Muscle of leg (tissue), 3 donors: ENCODE measurements at regions not wholly inside any gene's neighbourhood (a gene's known extent, or its start where the extent isn't known, plus 50 kb on each side); places are given as distances from the start of the nearest gene placed in this dataset.
"Not testable (repeated sequence)": the region's sequence is repeated elsewhere in the genome, so short reads cannot be mapped to it uniquely, and the experiment has no call there.

Source experiments
- DNase-seq: peaks from one replicate; pipeline ENCODE4 v3.0.0; 2013
- H3K27ac ChIP-seq: one replicate; pipeline ENCODE4 v1.5.1; 2013; ENCODE audit warnings: mild to moderate bottlenecking, low read length, control low read depth
- H3K27me3 ChIP-seq: one replicate; pipeline ENCODE4 v1.6.1; 2013; ENCODE audit warnings: low read length; ENCODE audit not compliant: control insufficient read depth, insufficient read depth
- H3K36me3 ChIP-seq: one replicate; pipeline ENCODE4 v1.6.1; 2013; ENCODE audit warnings: low read length; ENCODE audit not compliant: control insufficient read depth, insufficient read depth
- H3K4me1 ChIP-seq: one replicate; pipeline ENCODE4 v1.6.1; 2013; ENCODE audit warnings: low read length; ENCODE audit not compliant: control insufficient read depth, insufficient read depth
- H3K4me3 ChIP-seq: one replicate; pipeline ENCODE4 v1.5.1; 2013; ENCODE audit warnings: low read length, control low read depth
- H3K9me3 ChIP-seq: replicated peaks from 2 replicates; pipeline ENCODE4 v1.6.1; 2013; ENCODE audit warnings: low read depth, low read length; ENCODE audit not compliant: control insufficient read depth
- WGBS: methylation state at CpG from one replicate; pipeline ENCODE4 v1.1.5; 2013; ENCODE audit warnings: missing lambda C conversion rate; ENCODE audit not compliant: insufficient coverage; 5-methylcytosine and 5-hydroxymethylcytosine counted together

DNA sequence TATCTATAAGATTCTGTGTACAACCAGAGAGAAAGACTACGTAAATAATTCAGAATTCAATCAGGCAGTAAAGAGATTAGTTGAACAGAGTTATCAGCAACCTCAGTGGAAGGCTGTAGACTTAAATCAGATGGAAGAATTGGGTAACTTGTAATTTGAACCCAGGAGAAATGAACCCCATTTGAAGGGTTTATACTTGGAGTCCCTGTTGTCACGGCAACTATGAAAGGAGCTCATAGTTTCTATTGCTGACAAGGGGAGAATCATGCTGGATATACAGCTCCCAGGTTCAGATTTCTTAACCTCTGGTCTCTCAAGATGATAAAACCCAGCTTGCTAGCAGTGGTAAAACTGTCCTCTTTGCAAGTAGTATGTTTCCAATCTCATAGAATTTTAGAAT is 54.4 kb upstream of the BMP4 start:
- H3K27me3 ChIP-seq, result no peaks in the 10 kb centered on the region
- no peaks in the 10 kb centered on the region for H3K9me3 ChIP-seq
- DNase-seq, result no peak
- H3K36me3 ChIP-seq, result no peaks in the 10 kb centered on the region
- no peaks in the 10 kb centered on the region for H3K4me1 ChIP-seq
- WGBS, result 50% methylated on average over 2 of the region's 2 CpGs
- H3K27ac ChIP-seq, result no peak overlapping the region
- no peak overlapping the region for H3K4me3 ChIP-seq

DNA sequence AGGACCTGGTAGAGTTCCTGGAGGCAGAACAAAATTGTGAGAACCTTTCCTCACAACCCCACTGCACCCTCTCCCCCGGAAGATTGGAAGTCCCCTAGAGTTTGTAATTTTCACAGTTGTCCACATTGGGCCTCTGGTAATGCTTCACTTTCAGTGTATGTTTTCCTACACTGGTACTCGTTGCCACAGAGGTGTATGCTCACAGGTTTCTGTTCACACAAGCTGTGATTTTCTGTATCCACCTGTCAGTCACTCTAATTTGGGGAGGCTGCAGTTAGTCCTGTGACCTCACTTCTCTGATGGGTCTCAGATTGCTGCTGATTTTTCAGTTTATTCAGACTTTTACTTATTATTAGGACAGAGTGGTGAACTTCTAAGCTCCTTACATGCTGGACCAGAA is 66.4 kb upstream of the BMP4 start:
- Histone ChIP-seq H3K4me3 (no peak overlapping the region), H3K9me3 (no peaks in the 10 kb centered on the region), H3K27me3 (no peaks in the 10 kb centered on the region), H3K27ac (no peak overlapping the region), H3K36me3 (no peaks in the 10 kb centered on the region), H3K4me1 (no peaks in the 10 kb centered on the region)
- WGBS, result no CpG with 5 or more reads among the region's 2 CpGs
- DNase-seq, result no peak

DNA sequence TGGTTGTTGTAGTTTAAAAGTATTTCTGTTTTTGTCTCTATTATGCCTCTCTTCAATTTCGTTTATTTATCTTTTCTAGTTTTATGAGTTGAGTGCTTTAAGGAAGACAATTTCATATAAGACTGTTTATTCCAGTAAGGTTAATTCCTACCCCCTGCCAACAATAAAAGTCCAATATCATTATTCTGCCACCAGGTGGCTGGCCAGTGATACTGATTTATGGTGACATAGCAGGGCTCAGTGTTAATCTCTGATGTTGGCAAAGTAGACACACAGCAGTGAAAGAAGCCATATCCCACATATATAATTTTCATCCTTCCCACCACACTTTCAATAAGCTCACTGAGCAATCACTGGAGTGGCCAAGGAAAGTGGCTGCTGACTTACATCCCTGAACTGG is 69.0 kb upstream of the BMP4 start:
- H3K9me3 ChIP-seq, result no peaks in the 10 kb centered on the region
- DNase-seq, result no peak
- H3K36me3 ChIP-seq, result no peaks in the 10 kb centered on the region
- WGBS, result no CpG with 5 or more reads among the region's 1 CpG
- no peaks in the 10 kb centered on the region for H3K27me3 ChIP-seq
- H3K4me1 ChIP-seq, result no peaks in the 10 kb centered on the region
- no peak overlapping the region for H3K4me3 ChIP-seq
- H3K27ac ChIP-seq, result no peak overlapping the region

- no CpG with 5 or more reads among the region's 2 CpGs for WGBS
- no peak for DNase-seq
- H3K9me3 ChIP-seq, result no peaks in the 10 kb centered on the region
- no peaks in the 10 kb centered on the region for H3K36me3 ChIP-seq
- no peaks in the 10 kb centered on the region for H3K27me3 ChIP-seq
- no peak overlapping the region for H3K27ac ChIP-seq
- no peaks in the 10 kb centered on the region for H3K4me1 ChIP-seq
- no peak overlapping the region for H3K4me3 ChIP-seq
These were observed 70.0 kb upstream of the BMP4 start for GRCh38 chr14:54026671-54027070.

- not testable (repeated sequence) for H3K9me3 ChIP-seq, DNase-seq, H3K4me1 ChIP-seq, H3K27ac ChIP-seq, H3K36me3 ChIP-seq, H3K27me3 ChIP-seq, H3K4me3 ChIP-seq
- WGBS, result no CpG with 5 or more reads among the region's 1 CpG
These were observed 74.4 kb upstream of the BMP4 start for GRCh38 chr14:54030996-54031395.

DNA sequence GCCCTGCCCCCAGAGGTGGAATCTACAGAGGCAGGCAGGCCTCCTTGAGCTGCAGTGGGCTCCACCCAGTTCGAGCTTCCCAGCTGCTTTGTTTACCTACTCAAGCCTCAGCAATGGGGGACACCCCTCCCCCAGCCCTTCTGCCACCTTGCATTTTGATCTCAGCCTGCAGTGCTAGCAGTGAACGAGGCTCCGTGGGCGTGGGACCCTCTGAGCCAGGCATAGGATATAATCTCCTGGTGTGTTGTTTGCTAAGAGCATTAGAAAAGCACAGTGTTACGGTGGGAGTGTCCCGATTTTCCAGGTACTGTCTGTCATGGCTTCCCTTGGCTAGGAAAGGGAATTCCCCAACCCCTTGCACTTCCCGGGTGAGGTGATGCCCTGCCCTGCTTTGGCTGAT is 76.7 kb upstream of the BMP4 start:
- not testable (repeated sequence) for H3K36me3 ChIP-seq, H3K27me3 ChIP-seq, H3K4me3 ChIP-seq, H3K4me1 ChIP-seq, H3K9me3 ChIP-seq, H3K27ac ChIP-seq, DNase-seq
- WGBS, result 86% methylated on average over 7 of the region's 7 CpGs

GRCh38 chr14:54038724-54039123 is 82.1 kb upstream of the BMP4 start:
- H3K27ac ChIP-seq, result no peak overlapping the region
- H3K4me1 ChIP-seq, result no peaks in the 10 kb centered on the region
- no CpG with 5 or more reads among the region's 1 CpG for WGBS
- H3K9me3 ChIP-seq, result peaks cover 3% of the 10 kb centered on the region
- H3K36me3 ChIP-seq, result no peaks in the 10 kb centered on the region
- DNase-seq, result no peak
- H3K4me3 ChIP-seq, result no peak overlapping the region
- H3K27me3 ChIP-seq, result no peaks in the 10 kb centered on the region

GRCh38 chr14:54039311-54039710 is 82.7 kb upstream of the BMP4 start:
- no peak for DNase-seq
- Histone ChIP-seq H3K27ac (no peak overlapping the region), H3K4me3 (no peak overlapping the region), H3K4me1 (no peaks in the 10 kb centered on the region), H3K27me3 (no peaks in the 10 kb centered on the region), H3K36me3 (no peaks in the 10 kb centered on the region), H3K9me3 (peaks cover 3% of the 10 kb centered on the region)
- WGBS, result 13% methylated on average over 1 of the region's 2 CpGs

- no peaks in the 10 kb centered on the region for H3K9me3 ChIP-seq
- H3K27me3 ChIP-seq, result no peaks in the 10 kb centered on the region
- no peak overlapping the region for H3K27ac ChIP-seq
- no peaks in the 10 kb centered on the region for H3K4me1 ChIP-seq
- H3K36me3 ChIP-seq, result no peaks in the 10 kb centered on the region
- no peak for DNase-seq
- H3K4me3 ChIP-seq, result no peak overlapping the region
These were observed 84.2 kb upstream of the BMP4 start for GRCh38 chr14:54040846-54041245.

- H3K27me3 ChIP-seq, result no peaks in the 10 kb centered on the region
- H3K4me3 ChIP-seq, result no peak overlapping the region
- H3K9me3 ChIP-seq, result no peaks in the 10 kb centered on the region
- H3K36me3 ChIP-seq, result no peaks in the 10 kb centered on the region
- DNase-seq, result no peak
- no CpG with 5 or more reads among the region's 3 CpGs for WGBS
- H3K27ac ChIP-seq, result no peak overlapping the region
- no peaks in the 10 kb centered on the region for H3K4me1 ChIP-seq
These were observed 89.6 kb upstream of the BMP4 start for GRCh38 chr14:54046250-54046649.

- H3K9me3 ChIP-seq, result no peaks in the 10 kb centered on the region
- no peaks in the 10 kb centered on the region for H3K36me3 ChIP-seq
- no peak overlapping the region for H3K4me3 ChIP-seq
- WGBS, result no CpG with 5 or more reads among the region's 5 CpGs
- H3K4me1 ChIP-seq, result no peaks in the 10 kb centered on the region
- no peak for DNase-seq
- no peak overlapping the region for H3K27ac ChIP-seq
- H3K27me3 ChIP-seq, result no peaks in the 10 kb centered on the region
These were observed 91.2 kb upstream of the BMP4 start for GRCh38 chr14:54047645-54048308.
